GM19023 (cell line): ENCODE measurements at regions not wholly inside any gene's neighbourhood (a gene's known extent, or its start where the extent isn't known, plus 50 kb on each side); places are given as distances from the start of the nearest gene placed in this dataset.

Experiments
- ATAC-seq: cut with Tn5 transposase; IDR thresholded peaks from one replicate; pipeline ENCODE4 v1.9.1; 2021; ENCODE audit warnings: mild to moderate bottlenecking, moderate library complexity; ENCODE audit not compliant: unreplicated experiment

- ATAC-seq: no peak
Measured at GRCh38 chr2:2566396-2567323, 235.6 kb upstream of the MYT1L start.

GRCh38 chr2:2565671-2566070 lies 234.6 kb upstream of the MYT1L start:
- ATAC-seq: no peak

GRCh38 chr2:2564300-2565078 lies 233.4 kb upstream of the MYT1L start:
- ATAC-seq: no peak

- no peak for ATAC-seq
Measured at GRCh38 chr2:2563309-2563860, 232.3 kb upstream of the MYT1L start.

- ATAC-seq: no peak
Measured at GRCh38 chr2:2562867-2563266, 231.8 kb upstream of the MYT1L start.

- ATAC-seq: no peak
Measured at GRCh38 chr2:2561346-2562095, 230.4 kb upstream of the MYT1L start.

GRCh38 chr2:2560374-2561015 lies 229.4 kb upstream of the MYT1L start:
- no peak for ATAC-seq

GRCh38 chr2:2558476-2558875 lies 227.4 kb upstream of the MYT1L start:
- ATAC-seq: no peak

GRCh38 chr2:2557475-2557874 lies 226.4 kb upstream of the MYT1L start:
- ATAC-seq: no peak

GRCh38 chr2:2550856-2551255 lies 219.8 kb upstream of the MYT1L start:
- ATAC-seq: no peak

GRCh38 chr2:2547911-2548310 lies 216.8 kb upstream of the MYT1L start:
- ATAC-seq: no peak

GRCh38 chr2:2547451-2547850 lies 216.4 kb upstream of the MYT1L start:
- no peak for ATAC-seq

GRCh38 chr2:2546046-2546445 lies 215.0 kb upstream of the MYT1L start:
- no peak for ATAC-seq

- ATAC-seq: no peak
Measured at GRCh38 chr2:2542966-2543611, 212.0 kb upstream of the MYT1L start.

- no peak for ATAC-seq
Measured at GRCh38 chr2:2542316-2542715, 211.2 kb upstream of the MYT1L start.

GRCh38 chr2:2540406-2540805 lies 209.3 kb upstream of the MYT1L start:
- ATAC-seq: no peak

- no peak for ATAC-seq
Measured at GRCh38 chr2:2536416-2537056, 205.5 kb upstream of the MYT1L start.

- no peak for ATAC-seq
Measured at GRCh38 chr2:2530334-2530733, 199.3 kb upstream of the MYT1L start.

- ATAC-seq: no peak
Measured at GRCh38 chr2:2528846-2529245, 197.8 kb upstream of the MYT1L start.

GRCh38 chr2:2527148-2527547 lies 196.1 kb upstream of the MYT1L start:
- ATAC-seq: no peak
